ENCODE measurements at regions not wholly inside any gene's neighbourhood (a gene's known extent, or its start where the extent isn't known, plus 50 kb on each side); places are given as distances from the start of the nearest gene placed in this dataset.
"Not testable (repeated sequence)": the region's sequence is repeated elsewhere in the genome, so short reads cannot be mapped to it uniquely, and the experiment has no call there.

DNA sequence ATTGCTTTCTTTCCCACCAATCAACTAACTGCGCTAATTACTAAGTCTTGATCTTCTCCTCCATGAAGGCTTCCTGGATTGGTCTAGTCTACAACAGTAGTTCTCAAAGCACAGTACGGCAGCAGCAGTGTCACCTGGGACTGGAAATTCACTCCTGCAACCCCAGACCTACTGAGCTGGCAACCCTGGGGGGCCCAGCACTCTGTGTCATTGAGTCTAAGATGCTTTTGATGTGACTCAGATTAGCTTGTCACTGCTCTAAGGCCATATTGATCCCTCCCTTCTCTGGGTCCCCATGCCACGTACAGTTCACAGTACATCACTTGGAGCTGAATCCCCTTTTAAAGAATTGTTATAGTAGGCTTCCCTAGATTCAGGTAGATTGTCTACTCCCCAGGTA lies 65.7 kb upstream of the KMT2C start:
- DNase-seq: no peak

DNA sequence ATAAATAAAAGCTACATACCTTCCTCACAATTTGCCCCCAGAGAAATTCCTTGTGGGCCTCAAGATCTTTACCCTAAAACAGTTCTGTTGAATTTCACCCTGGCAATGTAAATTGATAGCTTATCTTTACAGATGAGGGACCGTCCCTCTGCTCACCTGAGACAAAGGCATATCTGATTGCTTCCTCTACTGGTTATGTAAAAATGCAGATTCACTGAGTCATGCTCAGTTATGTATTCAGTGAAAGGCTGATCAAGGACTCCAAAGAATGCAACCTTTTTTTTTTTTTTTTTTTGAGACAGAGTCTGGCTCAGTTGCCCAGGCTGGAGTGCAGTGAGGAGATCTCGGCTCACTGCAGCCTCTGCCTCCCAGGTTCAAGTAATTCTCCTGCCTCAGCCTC lies 64.2 kb upstream of the KMT2C start:
- DNase-seq: not testable (repeated sequence)

DNA sequence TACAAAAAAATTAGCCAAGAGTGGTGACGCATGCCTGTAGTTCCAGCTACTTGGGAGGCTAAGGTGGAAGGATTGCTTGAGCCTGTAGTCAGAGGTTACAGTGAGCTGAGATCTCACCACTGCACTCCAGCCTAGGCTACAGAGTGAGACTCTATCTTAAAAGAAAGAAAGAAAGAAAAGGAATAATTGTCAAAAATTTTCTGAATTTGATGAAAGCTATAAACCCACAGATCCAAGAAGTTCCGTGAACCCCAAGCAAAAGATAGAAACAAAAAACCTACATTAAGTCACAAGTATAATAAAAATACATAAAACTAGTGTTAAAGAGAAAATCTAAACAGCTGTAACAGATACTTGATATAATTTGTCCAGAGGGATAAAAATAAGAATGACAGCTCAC lies 60.1 kb upstream of the KMT2C start:
- DNase-seq: no peak

DNA sequence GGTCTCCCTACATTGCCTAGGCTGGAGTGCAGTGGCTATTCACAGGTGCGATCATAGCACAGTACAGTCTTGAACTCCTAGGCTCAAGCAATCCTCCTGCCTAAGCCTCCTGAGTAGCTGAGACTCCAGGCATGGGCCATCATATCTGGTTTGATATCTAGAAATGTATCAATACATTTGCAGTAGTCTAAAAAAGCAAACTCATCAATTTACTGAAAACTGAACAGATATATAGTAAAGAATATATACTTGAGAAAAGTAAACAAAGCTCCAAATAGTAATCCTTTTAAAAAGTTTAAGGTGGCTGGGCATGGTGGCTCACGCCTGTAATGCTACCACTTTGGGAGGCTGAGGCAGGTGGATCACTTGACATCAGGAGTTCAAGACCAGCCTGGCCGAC lies 57.1 kb upstream of the KMT2C start:
- DNase-seq: no peak

DNA sequence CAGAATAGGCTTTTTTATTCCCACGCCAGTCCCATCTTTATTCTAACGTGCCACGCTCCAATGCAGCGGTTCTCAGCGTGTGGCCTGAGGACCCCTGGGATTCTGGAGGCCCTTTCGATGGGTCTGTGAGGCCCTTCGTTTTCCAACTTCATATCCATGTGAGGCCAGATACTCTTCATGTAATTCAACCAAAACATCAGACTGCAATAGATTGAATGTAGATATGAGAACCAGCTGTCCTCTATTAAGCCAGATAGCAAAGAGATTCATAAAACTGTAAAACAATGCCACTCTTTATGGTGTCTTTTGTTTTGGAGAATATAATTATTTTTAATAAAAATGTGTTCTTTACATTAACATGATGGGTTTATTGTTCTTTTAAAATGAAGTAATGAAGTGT lies 53.2 kb upstream of the KMT2C start:
- no peak for DNase-seq

DNA sequence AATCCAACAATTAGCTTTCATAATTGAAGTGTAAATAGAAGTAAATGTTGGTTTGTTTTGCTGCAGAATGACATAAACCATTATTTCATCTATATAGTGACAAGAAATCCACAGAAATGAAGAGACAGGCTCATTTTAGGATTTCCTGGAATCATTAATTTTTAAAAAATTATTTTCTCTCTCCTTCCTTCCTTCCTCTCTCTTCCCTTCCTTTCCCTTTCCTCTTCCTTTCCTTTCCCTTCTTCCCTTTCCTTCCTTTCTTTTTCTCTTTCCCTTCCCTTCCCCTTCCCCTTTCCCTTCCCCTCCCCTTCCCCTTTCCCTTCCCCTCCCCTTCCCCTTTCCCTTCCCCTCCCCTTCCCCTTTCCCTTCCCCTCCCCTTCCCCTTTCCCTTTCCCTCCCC lies 51.2 kb upstream of the KMT2C start:
- no peak for DNase-seq

DNA sequence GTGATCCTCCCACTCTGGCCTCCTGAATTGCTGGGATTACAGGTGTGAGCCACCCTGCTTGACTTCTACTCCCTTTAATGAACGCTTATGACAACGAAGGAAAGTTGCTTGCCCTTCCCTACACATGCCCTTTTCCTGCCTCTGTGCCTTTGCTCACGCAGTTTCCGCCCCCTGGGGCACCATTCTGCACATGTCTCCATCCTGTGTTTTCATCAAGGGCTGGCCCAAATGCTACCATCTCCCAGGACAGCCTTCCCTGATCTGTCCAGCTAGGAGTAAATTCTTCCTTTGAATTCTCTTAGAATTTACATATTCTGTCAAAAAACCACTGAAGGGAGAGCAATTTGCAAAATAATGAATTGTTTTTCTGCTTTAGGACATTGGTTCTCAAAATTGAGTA lies 50.0 kb upstream of the KMT2C start:
- DNase-seq: no peak
